Trophoblast cell (in vitro differentiated cells and primary cell): ENCODE measurements at regions not wholly inside any gene's neighbourhood (a gene's known extent, or its start where the extent isn't known, plus 50 kb on each side); places are given as distances from the start of the nearest gene placed in this dataset.

Experiments
- DNase-seq, 2 donors: peaks; one replicate each; pipeline ENCODE4 v3.0.0-alpha.2; 2016
- H2AFZ ChIP-seq: 2 replicates; pipeline ENCODE4 v1.6.1; 2013; ENCODE audit warnings: low read length, moderate library complexity, mild to moderate bottlenecking; ENCODE audit not compliant: insufficient read depth, poor library complexity
- H2AK5ac ChIP-seq: 2 replicates; pipeline ENCODE4 v1.6.1; 2013; ENCODE audit warnings: mild to moderate bottlenecking, low read length
- H2BK120ac ChIP-seq: 2 replicates; pipeline ENCODE4 v1.6.1; 2013; ENCODE audit warnings: low read length, mild to moderate bottlenecking, moderate library complexity; ENCODE audit not compliant: insufficient read depth, poor library complexity
- H2BK12ac ChIP-seq: 2 replicates; pipeline ENCODE4 v1.6.1; 2013; ENCODE audit warnings: mild to moderate bottlenecking, low read length, moderate library complexity
- H2BK5ac ChIP-seq: 2 replicates; pipeline ENCODE4 v1.6.1; 2013; ENCODE audit warnings: low read length, low read depth, moderate library complexity, mild to moderate bottlenecking; ENCODE audit not compliant: poor library complexity
- H3K14ac ChIP-seq: 2 replicates; pipeline ENCODE4 v1.6.1; 2013; ENCODE audit warnings: mild to moderate bottlenecking, low read length
- H3K18ac ChIP-seq: 2 replicates; pipeline ENCODE4 v1.6.1; 2013; ENCODE audit warnings: mild to moderate bottlenecking, low read length
- H3K23ac ChIP-seq: 2 replicates; pipeline ENCODE4 v1.6.1; 2013; ENCODE audit warnings: low read length
- H3K27ac ChIP-seq: 2 replicates; pipeline ENCODE4 v1.5.1; 2013; ENCODE audit warnings: low read depth, mild to moderate bottlenecking, inconsistent platforms, low read length, moderate library complexity
- H3K27me3 ChIP-seq: 2 replicates; pipeline ENCODE4 v1.6.1; 2013; ENCODE audit warnings: inconsistent platforms, mild to moderate bottlenecking, low read length, moderate library complexity; ENCODE audit not compliant: insufficient read depth
- H3K36me3 ChIP-seq, 2 experiments: 1 replicate in 1 of 2; 2 replicates in 1 of 2; pipeline ENCODE4 v1.6.1; 2013; ENCODE audit warnings: low read length in 2 of 2, mild to moderate bottlenecking in 2 of 2, moderate library complexity in 1 of 2; ENCODE audit not compliant: insufficient read depth in 2 of 2, control insufficient read depth in 1 of 2
- H3K4ac ChIP-seq: 2 replicates; pipeline ENCODE4 v1.6.1; 2013; ENCODE audit warnings: low read depth, mild to moderate bottlenecking, low read length, moderate library complexity
- H3K4me1 ChIP-seq, 2 experiments: 1 replicate in 1 of 2; 2 replicates in 1 of 2; pipeline ENCODE4 v1.6.1; 2013; ENCODE audit warnings: low read length in 2 of 2, mild to moderate bottlenecking in 2 of 2, moderate library complexity in 1 of 2; ENCODE audit not compliant: insufficient read depth in 2 of 2, control insufficient read depth in 1 of 2
- H3K4me2 ChIP-seq: 2 replicates; pipeline ENCODE4 v1.6.1; 2013; ENCODE audit warnings: inconsistent platforms, mild to moderate bottlenecking, low read length, moderate library complexity
- H3K4me3 ChIP-seq: 2 replicates; pipeline ENCODE4 v1.5.1; 2013; ENCODE audit warnings: mild to moderate bottlenecking, low read depth, low read length, inconsistent platforms
- H3K79me1 ChIP-seq: one replicate; pipeline ENCODE4 v1.6.1; 2013; ENCODE audit warnings: low read length
- H3K79me2 ChIP-seq: 2 replicates; pipeline ENCODE4 v1.6.1; 2013; ENCODE audit warnings: low read length, mild to moderate bottlenecking; ENCODE audit not compliant: control insufficient read depth, insufficient read depth, poor library complexity
- H3K9ac ChIP-seq: 2 replicates; pipeline ENCODE4 v1.6.1; 2013; ENCODE audit warnings: mild to moderate bottlenecking, low read length
- H3K9me3 ChIP-seq: 2 replicates; pipeline ENCODE4 v1.6.1; 2013; ENCODE audit warnings: low read depth, mild to moderate bottlenecking, control low read depth, inconsistent platforms, low read length; ENCODE audit not compliant: insufficient read depth
- H4K12ac ChIP-seq: 2 replicates; pipeline ENCODE4 v1.6.1; 2013; ENCODE audit warnings: low read depth, mild to moderate bottlenecking, low read length, moderate library complexity
- H4K8ac ChIP-seq: 2 replicates; pipeline ENCODE4 v1.6.1; 2013; ENCODE audit warnings: low read depth, mild to moderate bottlenecking, low read length, moderate library complexity
- H4K91ac ChIP-seq: one replicate; pipeline ENCODE4 v1.6.1; 2013; ENCODE audit warnings: low read depth, mild to moderate bottlenecking, low read length, moderate library complexity
- WGBS: extraction: QIAGEN DNeasy Blood & Tissue Kit; methylation state at CpG from one replicate; pipeline ENCODE4 v1.1.7; 2013; ENCODE audit warnings: missing lambda C conversion rate; ENCODE audit not compliant: insufficient read length, insufficient coverage; ENCODE audit errors: extremely low coverage; 5-methylcytosine and 5-hydroxymethylcytosine counted together

GRCh38 chr18:51545446-51545845, 348.0 kb upstream of the MEX3C start:
- Histone ChIP-seq H3K18ac (no peak overlapping the region), H3K4me2 (no peak overlapping the region), H3K79me2 (no peaks in the 10 kb centered on the region), H4K8ac (no peak overlapping the region), H3K9me3 (no peaks in the 10 kb centered on the region), H2BK120ac (no peak overlapping the region), H3K27me3 (no peaks in the 10 kb centered on the region), H3K9ac (no peak overlapping the region), H4K12ac (no peak overlapping the region), H4K91ac (no peak overlapping the region), H3K36me3 (no peaks in the 10 kb centered on the region), H2BK5ac (no peak overlapping the region), H3K4me3 (no peak overlapping the region), H2AK5ac (no peak overlapping the region), H3K4me1 (no peaks in the 10 kb centered on the region), H3K79me1 (no peaks in the 10 kb centered on the region), H3K14ac (no peak overlapping the region), H2AFZ (no peak overlapping the region), H2BK12ac (no peak overlapping the region), H3K23ac (no peak overlapping the region), H3K27ac (no peak overlapping the region), H3K4ac (no peak overlapping the region)
- WGBS, result no CpG with 5 or more reads among the region's 4 CpGs
- no peak for DNase-seq

GRCh38 chr18:51559198-51559901, 361.9 kb upstream of the MEX3C start:
- Histone ChIP-seq H3K27ac (no peak overlapping the region), H2BK12ac (no peak overlapping the region), H3K79me2 (no peaks in the 10 kb centered on the region), H3K4me2 (no peak overlapping the region), H3K23ac (no peak overlapping the region), H3K4ac (no peak overlapping the region), H2BK120ac (no peak overlapping the region), H3K36me3 (no peaks in the 10 kb centered on the region), H4K12ac (no peak overlapping the region), H3K9me3 (no peaks in the 10 kb centered on the region), H3K4me3 (no peak overlapping the region), H3K9ac (no peak overlapping the region), H3K79me1 (no peaks in the 10 kb centered on the region), H3K27me3 (no peaks in the 10 kb centered on the region), H4K91ac (no peak overlapping the region), H2AK5ac (no peak overlapping the region), H2AFZ (no peak overlapping the region), H3K18ac (no peak overlapping the region), H4K8ac (no peak overlapping the region), H3K14ac (no peak overlapping the region), H2BK5ac (no peak overlapping the region), H3K4me1 (peaks cover 0 to 2% of the 10 kb centered on the region in 2 experiments)
- no peak for DNase-seq
- WGBS, result no CpG with 5 or more reads among the region's 2 CpGs

GRCh38 chr18:51559902-51560287, 362.4 kb upstream of the MEX3C start:
- no peak overlapping the region for H2BK12ac ChIP-seq
- WGBS, result no CpG with 5 or more reads among the region's 1 CpG
- no peak for DNase-seq

GRCh38 chr18:51561821-51562220, 364.3 kb upstream of the MEX3C start:
- Histone ChIP-seq H3K36me3 (no peaks in the 10 kb centered on the region), H4K12ac (no peak overlapping the region), H4K91ac (no peak overlapping the region), H4K8ac (no peak overlapping the region), H2BK120ac (no peak overlapping the region), H3K27ac (no peak overlapping the region), H3K23ac (no peak overlapping the region), H3K4me2 (no peak overlapping the region), H3K9ac (no peak overlapping the region), H3K4ac (no peak overlapping the region), H3K9me3 (no peaks in the 10 kb centered on the region), H2BK5ac (no peak overlapping the region), H2AK5ac (no peak overlapping the region), H3K79me1 (no peaks in the 10 kb centered on the region), H3K4me3 (no peak overlapping the region), H3K27me3 (no peaks in the 10 kb centered on the region), H2AFZ (no peak overlapping the region), H3K4me1 (peaks cover 0 to 2% of the 10 kb centered on the region in 2 experiments), H3K14ac (no peak overlapping the region), H3K18ac (no peak overlapping the region), H2BK12ac (no peak overlapping the region), H3K79me2 (no peaks in the 10 kb centered on the region)
- WGBS, result no CpG with 5 or more reads among the region's 4 CpGs
- DNase-seq, result no peak

More at GRCh38 chr18:51559902-51560287, 362.4 kb upstream of the MEX3C start:
- no peaks in the 10 kb centered on the region for H3K79me1 ChIP-seq
- peaks cover 0 to 2% of the 10 kb centered on the region in 2 experiments for H3K4me1 ChIP-seq
- no peaks in the 10 kb centered on the region for H3K9me3 ChIP-seq
- H2AK5ac ChIP-seq, result no peak overlapping the region
- H3K27me3 ChIP-seq, result no peaks in the 10 kb centered on the region
- H3K23ac ChIP-seq, result no peak overlapping the region
- no peak overlapping the region for H3K4me3 ChIP-seq
- no peak overlapping the region for H3K18ac ChIP-seq
- H3K14ac ChIP-seq, result no peak overlapping the region
- no peak overlapping the region for H2AFZ ChIP-seq
- H3K4ac ChIP-seq, result no peak overlapping the region
- H4K8ac ChIP-seq, result no peak overlapping the region
- no peak overlapping the region for H2BK120ac ChIP-seq
- no peaks in the 10 kb centered on the region for H3K36me3 ChIP-seq
- H4K12ac ChIP-seq, result no peak overlapping the region
- H3K4me2 ChIP-seq, result no peak overlapping the region
- H2BK5ac ChIP-seq, result no peak overlapping the region
- no peak overlapping the region for H4K91ac ChIP-seq
- H3K9ac ChIP-seq, result no peak overlapping the region
- H3K27ac ChIP-seq, result no peak overlapping the region
- H3K79me2 ChIP-seq, result no peaks in the 10 kb centered on the region
